T-helper 22 cell (primary cell): ENCODE measurements at regions not wholly inside any gene's neighbourhood (a gene's known extent, or its start where the extent isn't known, plus 50 kb on each side); places are given as distances from the start of the nearest gene placed in this dataset.

Source experiments
- DNase-seq: peaks from one replicate; pipeline ENCODE4 v3.0.0-alpha.2; 2020; ENCODE audit warnings: low read depth

DNA sequence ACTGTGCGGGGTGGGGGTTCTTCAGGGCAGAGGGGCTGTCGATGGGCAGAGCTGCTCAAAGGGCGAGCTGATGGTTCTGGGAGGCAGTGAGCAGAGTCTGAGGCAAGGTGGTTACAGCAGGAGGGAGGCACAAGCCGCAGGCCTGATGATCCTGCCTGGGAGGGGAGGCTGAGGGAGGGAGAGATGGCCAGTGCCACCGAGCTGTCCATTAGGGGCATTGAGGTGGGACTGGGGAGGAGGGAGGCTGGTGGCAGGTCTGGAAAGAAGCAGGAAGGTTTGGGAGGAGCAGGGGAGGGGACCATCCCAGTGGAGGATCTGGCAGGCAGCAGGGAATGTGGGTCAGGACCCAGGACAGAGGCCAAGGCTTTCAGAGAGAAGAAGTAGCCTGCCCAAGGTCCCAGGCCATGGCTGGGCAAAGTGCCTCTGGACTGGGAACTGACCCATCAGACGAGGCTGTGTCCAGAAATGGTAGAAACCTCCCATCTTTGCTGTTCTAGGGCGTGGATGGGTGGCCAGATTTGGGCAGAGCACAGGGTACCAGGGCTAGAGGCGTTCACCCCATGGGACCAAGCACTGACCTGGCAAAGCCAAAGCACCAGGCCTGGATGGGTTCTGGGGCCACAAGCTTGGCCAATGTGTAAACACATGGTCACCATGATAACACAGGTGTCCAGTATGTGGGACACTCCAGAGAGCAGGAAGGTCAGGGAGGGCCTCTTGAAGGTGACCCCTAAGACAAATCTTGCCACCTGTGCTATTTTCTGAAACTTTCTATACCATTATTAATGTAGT, 55.5 kb downstream of the INHBB start:
- DNase-seq: no peak

DNA sequence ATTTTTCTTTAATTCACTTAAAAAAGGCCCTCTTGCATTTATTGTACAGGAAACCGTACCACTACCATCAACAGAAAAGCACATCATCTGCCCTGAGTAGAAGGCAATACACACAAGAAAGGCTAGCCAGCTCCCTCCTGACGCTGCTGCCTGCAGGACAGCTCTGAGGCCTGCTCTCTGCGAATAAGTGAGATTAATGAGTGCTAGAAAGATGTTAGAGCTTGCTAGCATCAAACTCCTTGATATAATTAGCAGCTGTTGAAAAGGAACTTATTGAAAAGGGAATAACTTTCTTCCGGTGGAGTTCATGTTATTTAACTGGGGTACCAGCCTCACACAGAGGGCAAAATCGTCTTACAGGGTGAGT, 56.1 kb downstream of the INHBB start:
- DNase-seq: no peak

- no peak for DNase-seq
These were observed 56.6 kb downstream of the INHBB start for GRCh38 chr2:120402508-120402907.

DNA sequence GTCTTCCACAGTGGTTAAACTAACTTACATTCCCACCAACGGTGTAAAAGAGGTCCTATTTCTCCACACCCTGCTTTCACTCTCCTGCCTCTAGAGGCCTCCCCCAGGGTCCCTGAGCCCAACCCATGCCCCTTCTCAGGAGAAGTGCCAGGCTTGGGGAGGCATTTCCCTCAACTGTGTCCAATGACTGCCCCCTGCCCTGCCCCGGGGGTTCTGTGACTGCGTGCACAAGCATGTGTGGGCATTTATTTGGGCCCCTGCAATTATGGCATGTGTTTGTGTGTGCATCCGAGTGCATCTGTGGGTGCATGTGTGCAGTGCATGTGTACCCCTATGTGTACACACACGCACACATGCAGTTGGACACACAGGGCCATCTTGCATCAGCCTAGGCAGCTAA, 57.3 kb downstream of the INHBB start:
- no peak for DNase-seq

DNA sequence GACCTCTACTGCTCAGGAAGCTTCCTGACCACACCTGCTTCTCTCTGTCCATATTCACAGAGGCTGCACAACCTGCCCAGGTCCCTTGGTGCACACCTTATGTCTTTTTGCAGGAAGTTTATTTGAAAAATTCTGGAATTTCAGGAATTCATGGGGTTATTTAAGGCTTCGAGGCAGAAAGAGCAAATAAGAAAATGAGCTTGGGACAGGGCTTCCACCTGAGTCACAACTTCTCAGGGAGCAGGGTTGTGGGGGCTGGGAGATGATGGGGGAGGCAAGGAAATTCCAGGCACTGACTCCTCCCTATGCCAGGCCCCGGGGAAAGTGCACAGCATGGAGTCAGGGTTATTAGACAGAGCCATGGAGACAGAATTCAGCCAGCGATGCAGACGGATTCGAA, 57.7 kb downstream of the INHBB start:
- DNase-seq: no peak

DNA sequence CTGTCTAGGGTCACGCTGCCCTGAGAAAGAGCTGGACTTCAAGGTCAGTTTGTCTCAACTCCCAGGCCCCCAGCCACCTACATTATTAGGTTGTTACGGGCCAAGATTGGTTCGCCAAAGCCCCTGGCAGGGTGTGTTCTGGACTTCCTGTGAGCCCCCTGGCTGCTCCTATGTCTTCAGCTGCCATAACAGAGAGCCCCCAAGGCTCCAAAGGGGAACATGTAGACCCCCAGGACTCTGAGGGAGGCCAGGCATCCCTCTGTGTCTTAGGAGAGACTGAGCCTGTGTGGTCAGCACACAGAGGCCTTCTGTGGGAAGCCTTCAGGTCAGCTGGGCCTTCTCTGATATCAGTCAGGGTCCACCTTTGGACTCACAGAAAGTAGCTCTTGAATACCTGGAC, 58.3 kb downstream of the INHBB start:
- DNase-seq: no peak

DNA sequence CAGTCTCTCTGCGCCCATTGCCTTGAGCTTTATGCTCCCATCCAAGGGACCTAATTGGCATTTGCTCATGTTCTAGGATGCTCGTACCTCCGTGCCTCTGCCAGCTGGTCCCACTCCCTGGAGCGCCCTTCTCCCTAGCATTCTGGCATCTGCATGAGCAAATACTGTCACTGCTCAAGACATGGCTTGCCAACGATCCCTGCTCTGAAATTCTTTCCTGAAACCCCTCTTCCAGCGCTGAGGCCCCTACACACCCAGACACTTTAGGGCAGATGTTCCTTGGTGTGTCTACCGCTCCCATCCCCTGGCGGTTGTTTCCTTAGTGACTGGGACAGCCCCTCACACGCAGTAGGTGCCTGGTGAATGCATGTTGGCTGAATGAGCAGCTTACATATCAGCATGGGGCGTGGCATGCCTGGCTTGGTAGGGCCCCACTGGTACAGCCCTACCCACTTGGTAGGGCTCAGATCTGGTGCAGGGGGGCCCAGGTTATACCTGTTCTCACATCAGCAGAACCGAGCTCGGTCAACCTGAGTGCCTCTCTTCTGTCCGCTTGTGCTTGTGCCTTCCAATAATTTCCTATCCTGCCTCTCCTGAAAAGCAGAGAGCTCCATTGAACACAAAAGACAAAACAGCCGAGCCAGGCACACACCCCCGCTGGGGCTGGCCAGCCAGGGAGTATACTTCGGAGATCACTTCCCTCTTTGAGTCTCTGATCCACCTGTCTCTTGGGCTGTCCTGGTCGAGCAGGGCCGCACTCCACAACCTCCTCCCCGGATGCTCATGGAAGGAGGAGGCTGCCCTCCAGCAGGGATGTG, 59.2 kb downstream of the INHBB start:
- DNase-seq: no peak

DNA sequence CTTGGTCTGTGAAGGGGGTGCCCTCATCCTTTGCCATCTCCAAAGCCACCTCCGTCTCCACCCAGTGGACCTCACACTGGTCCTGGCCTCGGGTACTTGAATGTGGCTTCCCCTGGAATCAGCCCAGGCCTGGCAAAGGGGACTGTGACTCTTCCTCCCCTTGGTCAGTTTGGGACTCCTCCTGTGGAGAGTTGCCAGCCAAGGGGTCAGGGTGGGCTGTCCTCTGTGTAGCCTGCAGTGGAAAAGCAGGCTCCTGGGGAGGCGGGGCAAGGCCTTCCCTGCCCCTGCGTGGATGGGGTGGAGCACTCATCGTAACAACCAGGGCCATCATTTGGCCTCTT, 59.8 kb downstream of the INHBB start:
- DNase-seq: no peak

DNA sequence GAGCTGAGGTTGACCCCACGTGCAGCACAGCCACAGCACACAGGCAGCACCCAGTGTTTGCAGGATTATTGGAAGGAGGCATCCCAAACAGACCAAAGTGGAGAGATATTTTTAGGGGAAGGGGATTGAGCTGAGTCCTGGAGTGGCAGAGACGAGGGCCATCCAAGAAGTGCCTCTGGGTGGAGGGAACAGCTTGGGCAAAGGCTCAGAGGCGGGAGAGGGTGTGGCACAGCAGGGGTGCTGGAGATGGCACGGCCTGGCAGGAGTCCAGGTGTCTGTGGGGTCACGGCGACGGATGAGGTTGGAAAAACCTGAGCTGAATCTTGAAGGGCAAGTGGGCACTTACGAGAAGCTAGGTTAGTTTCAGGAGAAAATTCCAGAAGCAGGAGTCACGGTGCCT, 60.6 kb downstream of the INHBB start:
- no peak for DNase-seq

- no peak for DNase-seq
These were observed 64.6 kb downstream of the INHBB start for GRCh38 chr2:120410487-120410886.

DNA sequence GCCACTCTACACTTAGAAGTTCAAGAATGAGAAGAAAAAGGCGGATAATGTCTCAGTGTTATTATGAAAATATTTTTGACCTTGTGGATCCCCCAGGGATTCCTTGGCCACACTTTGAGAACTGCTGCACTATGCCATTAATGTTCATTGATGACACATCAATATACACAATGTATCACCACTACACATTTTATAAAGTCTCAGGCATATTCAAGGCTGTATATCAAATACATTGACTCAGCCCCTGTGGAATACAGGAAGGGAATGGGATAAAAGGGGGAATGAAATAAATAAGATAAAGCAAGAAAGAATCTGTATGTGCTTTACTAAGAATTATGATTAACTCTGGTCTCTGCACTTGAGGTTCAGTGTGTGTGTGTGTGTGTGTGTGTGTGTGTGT, 69.1 kb downstream of the INHBB start:
- no peak for DNase-seq

GRCh38 chr2:120415728-120416509, 70.0 kb downstream of the INHBB start:
- DNase-seq: no peak

GRCh38 chr2:120418174-120418787, 72.3 kb downstream of the INHBB start:
- no peak for DNase-seq

- DNase-seq: no peak
These were observed 73.1 kb downstream of the INHBB start for GRCh38 chr2:120419073-120419472.

GRCh38 chr2:120419955-120420354, 74.0 kb downstream of the INHBB start:
- DNase-seq: no peak

DNA sequence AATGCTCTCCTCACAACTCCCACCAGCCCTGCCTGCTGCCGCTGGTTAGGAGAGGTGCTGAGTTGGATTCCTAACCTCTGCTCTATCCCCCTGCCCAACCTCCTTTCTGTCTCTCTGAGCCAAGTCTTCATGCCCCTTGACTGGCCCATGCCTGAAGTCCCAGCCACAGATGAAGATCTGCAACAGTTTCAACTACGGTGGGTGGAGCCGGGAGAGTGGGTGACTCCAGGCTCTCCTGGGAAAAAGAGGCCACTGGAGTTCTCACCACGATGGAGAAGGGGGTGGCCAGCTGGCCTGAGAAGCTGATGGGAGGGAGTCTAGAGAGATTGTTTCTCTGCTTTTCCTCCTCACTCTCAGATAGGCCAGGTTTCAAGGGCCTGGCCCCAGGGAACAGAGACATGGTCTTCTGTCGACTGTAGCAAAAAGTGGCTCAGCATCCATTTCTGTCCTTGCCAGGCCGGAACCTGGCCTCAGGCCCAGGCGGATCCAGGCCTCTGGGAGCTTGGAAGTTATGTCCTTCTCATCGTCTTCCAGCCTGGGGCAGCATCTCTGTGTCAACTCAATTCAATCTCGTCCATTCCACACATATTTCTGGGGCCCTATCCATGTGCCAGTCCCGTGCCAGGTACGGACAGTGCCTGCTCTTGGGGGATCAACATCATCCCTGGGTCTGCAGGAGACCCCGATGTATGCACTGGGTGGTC, 75.3 kb downstream of the INHBB start:
- DNase-seq: no peak

DNA sequence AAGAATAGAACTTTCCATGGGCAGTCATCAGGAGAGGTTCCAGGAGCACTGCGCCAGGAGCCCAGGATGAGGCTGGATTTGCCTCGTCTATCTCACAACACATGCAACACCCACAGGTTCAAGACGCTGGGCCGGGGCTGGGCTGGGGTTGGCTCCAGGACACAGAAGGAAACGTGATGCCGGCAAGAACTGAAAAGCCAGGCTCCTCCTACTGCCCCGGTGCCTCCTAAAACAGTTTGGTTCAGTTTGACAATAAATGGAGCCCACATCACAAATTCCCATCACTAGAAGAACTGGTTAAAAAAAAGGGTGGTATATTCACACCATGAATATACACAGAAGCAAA, 75.9 kb downstream of the INHBB start:
- no peak for DNase-seq

- DNase-seq: no peak
These were observed 76.7 kb downstream of the INHBB start for GRCh38 chr2:120422465-120423160.

- DNase-seq: no peak
These were observed 77.4 kb downstream of the INHBB start for GRCh38 chr2:120423167-120423943.

GRCh38 chr2:120424274-120424796, 78.4 kb downstream of the INHBB start:
- no peak for DNase-seq
